ENCODE measurements at regions not wholly inside any gene's neighbourhood (a gene's known extent, or its start where the extent isn't known, plus 50 kb on each side); places are given as distances from the start of the nearest gene placed in this dataset.
A peak's percentile ranks its signal among the peaks of the same experiment; 100 is the strongest.

- WGBS, 2 experiments (ENCODE audit: extremely low coverage in 2 of 2, insufficient read length in 1 of 2): no CpG with 5 or more reads among the region's 4 CpGs
- no peak overlapping the region for H3K9ac ChIP-seq (ENCODE audit: low read depth, low read length)
- no peak for TF ChIP-seq MAFK (IDR thresholded peaks at IDR 0.05; ENCODE audit: low read depth, low read length)
- TF ChIP-seq CHD1 (IDR thresholded peaks at IDR 0.05; ENCODE audit: low read depth, low read length): no peak
- no peak for TF ChIP-seq MAZ (IDR thresholded peaks at IDR 0.05; ENCODE audit: borderline replicate concordance, low read depth, low read length)
- no peak for TF ChIP-seq SMC3 (IDR thresholded peaks at IDR 0.05; ENCODE audit: low read depth, low read length)
- no peak for TF ChIP-seq USF2 (IDR thresholded peaks at IDR 0.05; ENCODE audit: low read depth, low read length)
- no peak for TF ChIP-seq RCOR1 (IDR thresholded peaks at IDR 0.05; ENCODE audit: insufficient replicate concordance, low read length)
- TF ChIP-seq CTCF (conservative IDR thresholded peaks at IDR 0.05; ENCODE audit: low read depth, low read length): no peak
- no peak for TF ChIP-seq RFX5 (IDR thresholded peaks at IDR 0.05; ENCODE audit: low read depth, low read length)
- TF ChIP-seq NFE2L2 (IDR thresholded peaks at IDR 0.05; ENCODE audit: low read depth, low read length): no peak
- no peak for TF ChIP-seq RAD21 (IDR thresholded peaks at IDR 0.05; ENCODE audit: low read length)
- TF ChIP-seq CEBPB (IDR thresholded peaks at IDR 0.05; ENCODE audit: low read depth, low read length): no peak
- 0 out of 2 replicates have a peak overlapping the region, but pooled peaks have one; percentile 17 for H3K18ac ChIP-seq (ENCODE audit: low read depth, low read length)
- intact Hi-C loops (cut with micrococcal nuclease): loop anchor here (10.0 kb wide), 1 partner anchor 93 kb away; no protein-coding TSS in a partner anchor
- H3K23ac ChIP-seq (ENCODE audit: low read depth, low read length): no peak overlapping the region; the same call in 1 of the 2 replicates
- in situ Hi-C loops (cut with MboI; ENCODE audit: low sequenced_read_pairs): no loop called here
- peaks cover 17% of the 10 kb centered on the region for H3K9me1 ChIP-seq (ENCODE audit: insufficient read depth, low read length)
- H3K4me2 ChIP-seq (ENCODE audit: low read depth, low read length): no peak overlapping the region
- H3K79me1 ChIP-seq (ENCODE audit: low read depth in 1 of 2, low read length in 2 of 2): no peaks in the 10 kb centered on the region
- H4K91ac ChIP-seq (ENCODE audit: insufficient read depth, low read depth, low read length): peak overlapping the region; percentile 61
- H3K4me3 ChIP-seq (ENCODE audit: insufficient read depth, low read depth, low read length): no peak overlapping the region
- peak overlapping the region; percentile 36 for H2AFZ ChIP-seq (replicated peaks; ENCODE audit: low read length, poor library complexity)
- peaks cover 18% of the 10 kb centered on the region for H3K4me1 ChIP-seq (ENCODE audit: control insufficient read depth, insufficient read depth, low read length)
- dilution Hi-C loops (cut with HindIII; ENCODE audit: low sequenced_read_pairs, unreplicated experiment): no loop called here
- H4K5ac ChIP-seq (ENCODE audit: low read depth, low read length): peak overlapping the region; percentile 19; the same call in 1 of the 2 replicates
- H2AK9ac ChIP-seq (replicated peaks; ENCODE audit: low read depth, low read length, poor library complexity): peak overlapping the region; percentile 25
- H4K8ac ChIP-seq (ENCODE audit: low read depth in 2 of 2, low read length in 2 of 2): peak overlapping the region in 1 of 2 experiments; percentile 60; a peak in 1 of 4 replicates
- no peaks in the 10 kb centered on the region for H4K20me1 ChIP-seq (ENCODE audit: insufficient read depth, low read length)
- H3K27me3 ChIP-seq (ENCODE audit: control insufficient read depth, insufficient read depth, low read length): no peaks in the 10 kb centered on the region
- no peak for ATAC-seq (ENCODE audit: low read depth)
- peak overlapping the region; percentile 66 for H2BK20ac ChIP-seq (ENCODE audit: low read depth, low read length)
- no peak overlapping the region for H3K27ac ChIP-seq (ENCODE audit: insufficient read depth, low read length)
- peak overlapping the region; percentile 82 for H2AK5ac ChIP-seq (ENCODE audit: low read depth, low read length)
- no peak overlapping the region for H3K56ac ChIP-seq (ENCODE audit: extremely low read depth, insufficient read depth, low read length)
- H3K9me3 ChIP-seq (ENCODE audit: control insufficient read depth, insufficient read depth, low read length): no peaks in the 10 kb centered on the region
- DNase-seq: no peak
- peak overlapping the region; percentile 53; the same call in 2 of the 3 replicates for H2BK15ac ChIP-seq (ENCODE audit: low read depth, low read length)
- ChIA-PET POLR2A (ENCODE audit: unreplicated experiment) (no interaction called here), CTCF (no interaction called here)
- H2BK5ac ChIP-seq (ENCODE audit: low read depth, low read length, poor library complexity, severe bottlenecking): peak overlapping the region; percentile 51
- H2BK120ac ChIP-seq (ENCODE audit: low read depth, low read length): peak overlapping the region; percentile 98
- peak overlapping the region; percentile 89 for H3K4ac ChIP-seq (ENCODE audit: low read depth, low read length)
- no TSS peak for BruUV-seq (replicated peaks)
- H3K14ac ChIP-seq (replicated peaks; ENCODE audit: low read depth, low read length): peak overlapping the region; percentile 91; the same call in 1 of the 2 replicates
- H3K36me3 ChIP-seq (ENCODE audit: control insufficient read depth, insufficient read depth, low read length): no peaks in the 10 kb centered on the region
Measured at GRCh38 chr13:97881556-97881955, 71.9 kb upstream of the IPO5 start.
